ENCODE measurements at regions not wholly inside any gene's neighbourhood (a gene's known extent, or its start where the extent isn't known, plus 50 kb on each side); places are given as distances from the start of the nearest gene placed in this dataset.

GRCh38 chr6:80438772-80439171, 332.3 kb downstream of the BCKDHB start:
- no peaks in the 10 kb centered on the region for H3K27me3 ChIP-seq (ENCODE audit: insufficient read depth, low read depth, low read length)
- no peak overlapping the region for H3K9ac ChIP-seq (ENCODE audit: low read length)
- H2AFZ ChIP-seq (ENCODE audit: low read depth, low read length): no peak overlapping the region
- no peaks in the 10 kb centered on the region for H3K36me3 ChIP-seq (ENCODE audit: insufficient read depth, low read length)
- no peaks in the 10 kb centered on the region for H3F3A ChIP-seq (ENCODE audit: insufficient read depth, low read length, poor library complexity, severe bottlenecking)
- no peak overlapping the region for H3K27ac ChIP-seq (ENCODE audit: low read length)
- H3K4me2 ChIP-seq (ENCODE audit: low read length): no peak overlapping the region
- H3K9me2 ChIP-seq (ENCODE audit: insufficient read depth, low read length): no peaks in the 10 kb centered on the region
- no peaks in the 10 kb centered on the region for H4K20me1 ChIP-seq (ENCODE audit: insufficient read depth)
- no peak for TF ChIP-seq EP300 (conservative IDR thresholded peaks at IDR 0.05; ENCODE audit: poor library complexity, severe bottlenecking)
- TF ChIP-seq MXI1 (conservative IDR thresholded peaks at IDR 0.05; ENCODE audit: poor library complexity, severe bottlenecking): no peak
- TF ChIP-seq RAD21 (conservative IDR thresholded peaks at IDR 0.05): no peak
- no peak for TF ChIP-seq REST (IDR thresholded peaks at IDR 0.05; ENCODE audit: borderline replicate concordance)
- no peak for TF ChIP-seq CTCF (IDR thresholded peaks at IDR 0.05; ENCODE audit: poor library complexity, severe bottlenecking)
- TF ChIP-seq SMC3 (conservative IDR thresholded peaks at IDR 0.05; ENCODE audit: poor library complexity): no peak
- no peak for TF ChIP-seq EZH2 (IDR thresholded peaks at IDR 0.05; ENCODE audit: borderline replicate concordance, insufficient read depth, low read length, poor library complexity, severe bottlenecking)
- TF ChIP-seq TAF1 (IDR thresholded peaks at IDR 0.05; ENCODE audit: low read depth): no peak
- no peak for TF ChIP-seq POLR2AphosphoS5 (IDR thresholded peaks at IDR 0.05)
- H3K4me3 ChIP-seq (ENCODE audit: low read length): no peak overlapping the region
- H3K9me3 ChIP-seq (ENCODE audit: low read length): no peaks in the 10 kb centered on the region
- H3K79me2 ChIP-seq (replicated peaks; ENCODE audit: insufficient read depth, low read length): no peaks in the 10 kb centered on the region

GRCh38 chr6:80437801-80438200, 331.3 kb downstream of the BCKDHB start:
- H3K9ac ChIP-seq (ENCODE audit: low read length): no peak overlapping the region
- no peak overlapping the region for H3K27ac ChIP-seq (ENCODE audit: low read length)
- no peaks in the 10 kb centered on the region for H3K79me2 ChIP-seq (replicated peaks; ENCODE audit: insufficient read depth, low read length)

More at GRCh38 chr6:80437801-80438200, 331.3 kb downstream of the BCKDHB start:
- H3K4me2 ChIP-seq (ENCODE audit: low read length): no peak overlapping the region
- H3K9me2 ChIP-seq (ENCODE audit: insufficient read depth, low read length): no peaks in the 10 kb centered on the region
- no peaks in the 10 kb centered on the region for H4K20me1 ChIP-seq (ENCODE audit: insufficient read depth)
- H3K36me3 ChIP-seq (ENCODE audit: insufficient read depth, low read length): no peaks in the 10 kb centered on the region
- H3F3A ChIP-seq (ENCODE audit: insufficient read depth, low read length, poor library complexity, severe bottlenecking): no peaks in the 10 kb centered on the region
- H3K27me3 ChIP-seq (ENCODE audit: insufficient read depth, low read depth, low read length): no peaks in the 10 kb centered on the region
- H3K4me3 ChIP-seq (ENCODE audit: low read length): no peak overlapping the region
- TF ChIP-seq REST (IDR thresholded peaks at IDR 0.05; ENCODE audit: borderline replicate concordance) (no peak), MXI1 (conservative IDR thresholded peaks at IDR 0.05; ENCODE audit: poor library complexity, severe bottlenecking) (no peak), EZH2 (IDR thresholded peaks at IDR 0.05; ENCODE audit: borderline replicate concordance, insufficient read depth, low read length, poor library complexity, severe bottlenecking) (no peak), CTCF (IDR thresholded peaks at IDR 0.05; ENCODE audit: poor library complexity, severe bottlenecking) (no peak), POLR2AphosphoS5 (IDR thresholded peaks at IDR 0.05) (no peak), RAD21 (conservative IDR thresholded peaks at IDR 0.05) (no peak), TAF1 (IDR thresholded peaks at IDR 0.05; ENCODE audit: low read depth) (no peak), EP300 (conservative IDR thresholded peaks at IDR 0.05; ENCODE audit: poor library complexity, severe bottlenecking) (no peak), SMC3 (conservative IDR thresholded peaks at IDR 0.05; ENCODE audit: poor library complexity) (no peak)
- no peaks in the 10 kb centered on the region for H3K9me3 ChIP-seq (ENCODE audit: low read length)
- no peak overlapping the region for H2AFZ ChIP-seq (ENCODE audit: low read depth, low read length)
